ENCODE measurements at regions not wholly inside any gene's neighbourhood (a gene's known extent, or its start where the extent isn't known, plus 50 kb on each side); places are given as distances from the start of the nearest gene placed in this dataset.
"Not testable (repeated sequence)": the region's sequence is repeated elsewhere in the genome, so short reads cannot be mapped to it uniquely, and the experiment has no call there.

- no peak overlapping the region for H3K4me3 ChIP-seq (replicated peaks; ENCODE audit: low read depth, low read length)
- TF ChIP-seq CTCF (IDR thresholded peaks at IDR 0.05; ENCODE audit: low read length, missing control alignments): no peak
- DNase-seq (ENCODE audit: low read depth): no peak
Measured at GRCh38 chr2:37752766-37753165, 81.3 kb upstream of the CDC42EP3 start.

GRCh38 chr2:37753758-37754157, 82.3 kb upstream of the CDC42EP3 start:
- H3K4me3 ChIP-seq (replicated peaks; ENCODE audit: low read depth, low read length): no peak overlapping the region
- TF ChIP-seq CTCF (IDR thresholded peaks at IDR 0.05; ENCODE audit: low read length, missing control alignments): no peak
- DNase-seq (ENCODE audit: low read depth): no peak

DNA sequence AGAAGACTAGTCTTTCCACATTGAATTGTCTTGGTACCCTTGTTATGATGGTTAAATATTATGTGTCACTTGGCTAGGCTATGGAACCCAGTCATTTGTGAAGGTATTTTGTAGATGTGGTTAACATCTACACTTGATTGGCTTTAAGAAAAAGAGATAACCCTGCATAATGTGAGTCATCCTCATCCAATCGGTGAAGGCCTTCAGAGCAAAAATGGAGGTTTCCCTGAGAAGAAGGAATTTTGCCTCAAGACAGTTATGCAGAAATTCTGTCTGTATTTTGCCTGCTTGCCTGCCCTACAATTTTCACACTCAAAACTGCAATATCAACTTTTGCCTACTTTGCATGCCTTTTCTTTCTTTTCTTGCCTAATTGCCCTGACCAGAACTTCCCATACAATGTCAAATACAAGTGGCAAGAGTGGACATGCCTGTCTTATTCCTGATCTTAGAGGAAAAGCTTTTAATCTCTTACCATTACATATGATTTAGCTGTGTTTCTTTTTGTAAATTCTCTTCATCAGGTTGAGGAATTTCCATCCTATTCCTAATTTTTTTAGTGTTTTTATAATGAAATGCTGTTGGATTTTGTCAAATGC, 84.6 kb upstream of the CDC42EP3 start:
- H3K4me3 ChIP-seq (replicated peaks; ENCODE audit: low read depth, low read length); DNase-seq (ENCODE audit: low read depth): not testable (repeated sequence)

DNA sequence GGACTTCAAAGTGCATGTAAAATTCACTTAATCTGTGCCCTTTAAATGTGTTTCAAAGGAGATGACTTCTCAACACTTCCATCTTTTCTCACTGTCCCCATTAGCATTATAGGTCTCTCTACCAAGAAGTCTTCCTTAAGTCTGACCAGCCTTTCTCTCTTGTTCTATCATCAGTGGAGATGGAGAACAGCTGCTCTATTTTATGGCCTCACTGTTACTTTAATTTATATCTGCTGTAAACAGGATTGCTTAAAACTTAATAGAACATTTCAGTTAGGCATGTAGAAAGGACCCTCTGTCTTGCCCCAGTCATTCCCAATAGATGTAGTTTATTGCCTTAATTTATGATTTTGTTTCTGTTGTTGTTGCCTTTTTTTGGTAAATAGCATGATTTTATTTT, 86.0 kb upstream of the CDC42EP3 start:
- not testable (repeated sequence) for DNase-seq (ENCODE audit: low read depth); H3K4me3 ChIP-seq (replicated peaks; ENCODE audit: low read depth, low read length)

GRCh38 chr2:37758141-37758601, 86.7 kb upstream of the CDC42EP3 start:
- DNase-seq (ENCODE audit: low read depth); H3K4me3 ChIP-seq (replicated peaks; ENCODE audit: low read depth, low read length): not testable (repeated sequence)

DNA sequence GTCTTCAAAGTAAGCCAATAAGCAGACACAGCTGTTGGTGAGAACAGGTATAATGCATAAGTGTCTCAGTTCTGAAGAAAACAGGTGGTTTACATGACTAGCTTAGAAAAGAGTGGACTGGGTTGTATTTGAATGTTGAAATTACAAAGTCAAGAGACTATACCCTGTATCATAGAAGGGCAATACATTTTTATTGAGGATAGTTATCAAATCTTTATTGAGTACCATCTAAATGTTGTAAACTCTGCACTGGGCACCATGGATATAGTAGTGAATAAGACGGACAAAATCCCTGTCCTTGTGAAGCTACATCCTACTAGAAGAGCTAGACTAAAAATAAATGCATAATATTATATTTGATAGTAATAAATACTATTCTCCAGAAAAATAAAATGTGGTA, 88.5 kb upstream of the CDC42EP3 start:
- not testable (repeated sequence) for DNase-seq (ENCODE audit: low read depth); H3K4me3 ChIP-seq (replicated peaks; ENCODE audit: low read depth, low read length)

DNA sequence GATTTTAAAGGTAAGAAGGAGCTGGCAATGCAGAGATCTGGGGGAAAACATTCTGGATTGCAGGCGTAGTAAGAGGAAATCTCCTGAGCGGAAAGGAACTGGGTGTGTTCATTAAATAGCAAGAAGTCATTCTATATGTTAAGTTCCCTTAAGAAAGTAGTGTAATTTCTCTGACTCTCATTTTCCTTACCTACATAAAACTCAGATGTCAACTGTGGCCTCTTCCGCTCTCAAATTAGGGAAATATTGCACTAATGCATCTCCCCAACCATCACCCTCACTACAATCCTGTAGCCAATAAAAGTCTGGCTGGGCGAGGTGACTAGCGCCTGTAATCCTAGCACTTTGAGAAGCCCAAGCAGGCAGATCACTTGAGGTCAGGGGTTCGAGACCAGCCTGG, 89.0 kb upstream of the CDC42EP3 start:
- no peak for TF ChIP-seq CTCF (IDR thresholded peaks at IDR 0.05; ENCODE audit: low read length, missing control alignments)
- no peak overlapping the region for H3K4me3 ChIP-seq (replicated peaks; ENCODE audit: low read depth, low read length)
- DNase-seq (ENCODE audit: low read depth): no peak

DNA sequence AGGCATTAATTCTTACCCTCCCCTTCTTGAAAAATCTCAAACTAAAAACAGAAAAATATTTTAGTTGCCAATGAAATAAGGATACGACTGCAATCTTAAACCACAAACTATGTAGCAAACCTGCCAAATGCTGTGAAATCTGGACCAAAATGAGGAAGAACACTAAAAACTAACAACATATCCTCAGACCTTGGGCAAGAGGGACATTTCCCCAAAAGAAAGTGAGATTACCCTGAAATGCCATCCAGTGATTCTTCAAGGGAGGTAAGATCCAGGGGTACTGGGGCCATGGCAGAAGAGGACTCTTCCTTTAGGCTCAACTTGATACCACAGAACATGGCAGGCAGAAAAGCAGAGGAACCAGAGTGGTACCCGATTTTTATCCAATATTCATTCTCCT, 90.8 kb upstream of the CDC42EP3 start:
- DNase-seq (ENCODE audit: low read depth): peak; percentile 44
- not testable (repeated sequence) for H3K4me3 ChIP-seq (replicated peaks; ENCODE audit: low read depth, low read length)

DNA sequence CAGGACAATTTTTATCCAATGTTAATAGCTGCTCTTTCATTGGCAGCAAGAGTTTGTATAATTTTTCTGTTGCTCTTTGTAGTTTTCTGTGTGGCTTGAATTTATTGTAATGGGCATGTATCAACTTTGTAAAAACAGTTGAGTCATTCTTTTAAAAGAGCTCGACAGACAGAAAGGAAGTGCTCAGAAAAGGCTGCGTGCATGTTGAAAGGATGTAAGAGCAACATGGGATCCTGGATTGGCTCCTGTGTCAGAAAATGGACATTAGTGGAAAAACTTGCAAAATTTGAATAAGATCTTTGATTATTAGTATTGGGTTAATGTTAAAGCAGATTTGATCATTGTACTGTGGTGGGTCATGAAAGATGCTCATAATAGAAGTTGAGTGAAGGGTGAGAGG, 93.3 kb upstream of the CDC42EP3 start:
- no peak for TF ChIP-seq CTCF (IDR thresholded peaks at IDR 0.05; ENCODE audit: low read length, missing control alignments)
- H3K4me3 ChIP-seq (replicated peaks; ENCODE audit: low read depth, low read length): no peak overlapping the region
- peak; percentile 34 for DNase-seq (ENCODE audit: low read depth)

GRCh38 chr2:37766106-37766505, 94.7 kb upstream of the CDC42EP3 start:
- TF ChIP-seq CTCF (IDR thresholded peaks at IDR 0.05; ENCODE audit: low read length, missing control alignments): no peak
- DNase-seq (ENCODE audit: low read depth): no peak
- no peak overlapping the region for H3K4me3 ChIP-seq (replicated peaks; ENCODE audit: low read depth, low read length)

Data from fibroblast of pulmonary artery (primary cell).